ENCODE measurements at regions not wholly inside any gene's neighbourhood (a gene's known extent, or its start where the extent isn't known, plus 50 kb on each side); places are given as distances from the start of the nearest gene placed in this dataset.

- TF ChIP-seq CEBPB (IDR thresholded peaks at IDR 0.05) (no peak), TCF12 (IDR thresholded peaks at IDR 0.05; ENCODE audit: low read depth) (no peak), REST (IDR thresholded peaks at IDR 0.05; ENCODE audit: low read depth) (no peak), TAF1 (IDR thresholded peaks at IDR 0.05; ENCODE audit: low read depth) (no peak), YY1 (IDR thresholded peaks at IDR 0.05; ENCODE audit: low read depth) (no peak), RAD21 (IDR thresholded peaks at IDR 0.05; ENCODE audit: low read depth) (no peak), EP300 (IDR thresholded peaks at IDR 0.05; ENCODE audit: borderline replicate concordance) (no peak), FOXM1 (IDR thresholded peaks at IDR 0.05; ENCODE audit: borderline replicate concordance, low read depth) (no peak), TEAD4 (IDR thresholded peaks at IDR 0.05) (no peak), NFIC (IDR thresholded peaks at IDR 0.05) (no peak), EGR1 (IDR thresholded peaks at IDR 0.05) (no peak), CREB1 (IDR thresholded peaks at IDR 0.05; ENCODE audit: low read depth) (no peak), ZBTB7A (IDR thresholded peaks at IDR 0.05; ENCODE audit: low read depth) (no peak)
Observed at GRCh38 chrX:121836000-121836399, 788.6 kb downstream of the GLUD2 start.
